ENCODE measurements at regions not wholly inside any gene's neighbourhood (a gene's known extent, or its start where the extent isn't known, plus 50 kb on each side); places are given as distances from the start of the nearest gene placed in this dataset.

DNA sequence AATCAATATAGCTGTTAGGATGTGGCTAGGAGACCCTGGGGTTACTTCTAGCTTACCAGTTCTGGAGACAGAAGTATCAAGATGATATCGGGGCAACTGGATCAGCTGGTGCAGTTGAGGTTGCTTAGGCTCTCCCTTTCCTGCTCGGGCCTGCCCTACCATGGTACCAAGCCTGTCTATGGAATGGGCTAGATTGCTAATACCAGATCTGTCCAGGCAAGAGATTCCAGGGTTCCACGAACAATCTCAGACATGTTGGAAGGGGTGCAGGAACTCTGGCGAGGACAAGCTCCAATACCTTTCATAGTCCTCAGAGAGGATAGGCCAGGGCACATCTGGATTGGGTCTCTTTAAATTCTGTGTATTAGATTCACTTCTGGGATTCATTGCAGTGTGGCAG, 53.8 kb downstream of the ADM start:
- no peak for DNase-seq

DNA sequence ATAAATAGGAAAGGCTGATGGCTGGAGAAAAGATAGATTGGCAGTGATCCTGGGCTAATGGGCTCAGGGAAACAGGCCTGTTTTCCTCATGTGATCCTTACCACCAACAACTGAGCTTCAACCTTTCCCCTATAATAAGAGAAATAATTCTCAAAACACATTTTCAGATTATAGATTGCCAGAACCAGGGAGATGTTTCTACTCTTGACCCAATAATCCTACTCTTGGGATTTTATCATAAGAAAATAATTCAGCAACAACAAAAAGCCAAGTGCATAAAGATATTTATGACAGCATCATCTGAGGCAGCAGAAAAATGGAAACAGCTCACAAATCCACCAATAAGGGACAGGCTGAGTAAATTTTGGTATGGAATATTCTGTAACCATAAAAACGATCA, 54.3 kb downstream of the ADM start:
- DNase-seq = no peak

DNA sequence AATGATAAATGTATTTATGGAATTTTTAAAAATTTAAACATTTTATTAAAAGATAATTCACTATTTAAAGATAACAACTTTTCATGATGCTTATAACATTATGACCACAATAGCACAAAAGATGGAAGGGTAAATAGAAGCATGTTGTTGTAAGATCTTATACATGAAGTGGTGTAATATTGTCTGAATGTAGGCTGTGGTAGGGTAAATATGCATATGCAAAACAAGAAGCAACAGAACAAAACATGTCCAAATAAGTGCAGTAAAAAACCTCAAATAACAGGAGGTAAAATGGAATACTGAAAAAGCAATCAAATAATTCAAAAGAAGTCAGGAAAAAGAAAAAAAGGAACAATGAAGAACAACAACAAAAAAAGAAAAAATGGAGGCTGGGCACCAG, 56.0 kb downstream of the ADM start:
- DNase-seq = no peak

DNA sequence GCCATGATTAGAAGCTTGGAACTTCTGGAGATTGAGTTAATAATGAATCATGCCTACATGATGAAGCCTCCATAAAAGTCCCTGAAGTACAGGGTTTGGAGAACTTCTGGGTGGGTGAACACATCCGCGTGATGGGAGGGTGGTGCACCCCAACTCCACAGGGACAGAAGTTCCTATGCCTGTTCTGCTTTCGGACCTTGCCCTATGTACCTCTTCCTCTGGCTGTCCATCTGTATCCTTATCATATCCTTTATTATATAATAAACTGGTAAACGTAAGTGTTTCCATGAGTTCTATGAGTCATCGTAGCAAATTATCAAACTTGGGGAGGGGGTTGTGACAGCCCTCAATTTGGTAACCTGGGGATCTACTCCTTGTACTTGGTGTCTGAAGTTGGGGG, 60.2 kb downstream of the ADM start:
- DNase-seq = no peak

DNA sequence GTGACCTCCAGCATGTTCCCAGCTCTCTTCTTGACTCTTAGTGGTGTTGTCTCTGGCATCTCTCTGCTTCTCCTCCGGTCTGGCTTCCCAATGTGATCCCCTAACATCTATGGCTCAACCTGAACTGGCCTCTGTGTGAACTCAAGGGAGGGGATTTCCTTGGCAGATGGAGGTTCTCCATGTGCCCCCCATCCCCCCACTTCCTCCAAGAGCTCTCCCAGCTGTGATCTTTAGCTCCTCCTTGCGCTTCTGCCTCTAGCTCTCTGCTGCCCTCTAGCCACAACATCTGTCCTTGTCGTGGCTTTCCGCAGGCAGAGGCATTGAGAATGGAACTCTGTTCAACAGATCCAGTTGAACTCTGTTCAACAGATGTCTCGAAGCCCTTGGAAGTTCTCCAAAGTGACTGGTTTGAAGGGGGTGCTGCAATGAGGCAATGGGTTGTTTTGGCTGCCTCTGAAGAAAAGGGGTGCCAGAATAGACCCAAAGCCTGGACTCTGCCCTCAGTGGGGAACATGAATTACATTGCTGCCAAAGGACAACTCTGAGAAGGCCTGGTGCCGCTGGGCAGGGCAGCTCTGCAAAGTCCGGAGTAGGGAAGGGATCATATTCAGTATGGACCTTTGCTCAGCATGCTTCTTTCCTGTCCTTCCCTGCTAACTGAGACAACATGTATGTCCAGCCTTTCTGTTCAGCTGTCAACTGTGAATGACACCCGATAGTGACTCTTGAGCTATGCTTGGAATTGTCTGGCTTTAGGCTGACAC, 61.9 kb downstream of the ADM start:
- peak; percentile 38 for DNase-seq

DNA sequence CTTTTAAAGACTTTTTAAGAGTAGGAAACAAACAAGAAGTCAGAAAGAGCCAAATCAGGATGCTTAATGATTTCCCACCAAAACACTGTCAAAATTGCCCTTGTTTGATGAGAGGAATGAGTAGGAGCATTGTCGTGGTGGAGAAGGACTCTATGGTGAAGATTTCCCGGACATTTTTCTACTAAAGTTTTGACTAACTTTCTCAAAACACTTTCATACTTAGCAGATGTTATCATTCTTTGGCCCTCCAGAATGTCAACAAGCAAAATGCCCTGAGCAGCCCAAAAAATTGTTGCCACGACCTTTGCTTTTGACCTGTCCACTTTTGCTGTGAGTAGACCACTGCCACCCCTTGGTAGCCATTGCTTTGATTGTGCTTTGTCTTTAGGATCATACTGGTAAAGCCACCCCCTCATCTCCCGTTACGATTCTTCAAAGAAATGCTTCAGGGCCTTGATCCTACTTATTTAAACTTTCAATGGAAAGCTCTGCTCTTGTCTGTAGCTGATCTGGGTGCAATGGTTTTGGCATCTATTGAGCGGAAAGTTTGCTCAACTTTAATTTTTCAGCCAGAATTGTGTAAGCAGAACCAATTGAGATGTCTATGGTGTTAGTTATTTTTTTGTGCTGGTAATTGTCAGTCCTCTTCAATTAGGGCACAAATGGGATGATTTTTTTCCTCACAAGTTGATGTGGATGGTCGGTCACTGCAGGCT, 67.2 kb downstream of the ADM start:
- no peak for DNase-seq

DNA sequence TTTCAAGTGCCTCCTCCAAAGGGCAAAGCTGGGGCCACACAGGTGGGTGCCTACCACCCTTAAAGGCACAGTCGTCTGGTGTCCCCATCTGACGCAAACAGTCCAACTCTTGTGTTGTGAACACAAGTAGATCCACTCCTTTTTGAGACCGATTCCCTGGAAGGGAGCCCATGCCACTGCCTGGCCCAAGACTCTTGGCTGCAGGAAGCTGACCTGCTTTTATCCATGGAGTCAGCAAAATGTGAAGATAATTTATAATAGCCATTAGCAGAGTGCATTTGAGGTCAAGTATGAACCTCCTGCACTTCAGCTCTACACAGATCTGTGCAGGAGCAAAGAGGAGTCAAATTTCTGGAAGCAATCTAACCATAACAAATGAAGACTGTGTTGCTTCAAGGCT, 68.5 kb downstream of the ADM start:
- no peak for DNase-seq

DNA sequence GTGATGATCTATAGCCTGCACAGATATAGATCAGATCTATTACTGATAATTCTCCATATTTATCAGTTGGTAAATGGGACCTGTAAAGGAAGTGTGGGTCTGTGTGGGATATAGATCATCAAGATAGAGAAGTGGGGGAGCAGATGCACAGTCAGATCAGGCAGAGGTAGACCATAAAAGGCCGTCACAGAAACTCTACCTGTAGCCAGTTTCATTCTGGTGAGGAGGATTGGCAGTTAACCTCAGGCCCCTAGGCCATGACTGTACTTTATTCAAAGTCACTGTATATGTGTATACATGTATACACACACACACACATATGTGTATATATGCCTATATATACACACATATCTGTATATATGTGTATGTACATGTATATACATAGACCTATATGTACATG, 69.1 kb downstream of the ADM start:
- no peak for DNase-seq

DNA sequence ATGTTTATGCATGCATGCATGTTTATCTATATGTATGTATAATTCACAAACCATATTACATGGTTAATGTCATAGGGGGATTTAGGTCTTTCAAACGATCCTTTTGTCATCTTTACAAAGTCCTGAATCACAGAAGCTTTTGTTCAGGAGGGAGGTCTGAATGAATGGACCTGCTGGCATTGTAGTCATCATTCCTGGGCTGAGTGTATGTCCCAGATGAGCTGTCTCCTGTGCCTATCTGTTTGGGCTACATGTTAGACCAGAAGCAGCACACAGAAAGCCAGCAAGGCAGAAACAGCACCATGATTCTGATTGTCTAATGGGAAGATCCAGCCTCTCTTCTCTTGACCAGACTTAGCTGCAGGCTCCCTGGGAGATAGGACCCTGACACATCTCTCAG, 69.5 kb downstream of the ADM start:
- no peak for DNase-seq

DNA sequence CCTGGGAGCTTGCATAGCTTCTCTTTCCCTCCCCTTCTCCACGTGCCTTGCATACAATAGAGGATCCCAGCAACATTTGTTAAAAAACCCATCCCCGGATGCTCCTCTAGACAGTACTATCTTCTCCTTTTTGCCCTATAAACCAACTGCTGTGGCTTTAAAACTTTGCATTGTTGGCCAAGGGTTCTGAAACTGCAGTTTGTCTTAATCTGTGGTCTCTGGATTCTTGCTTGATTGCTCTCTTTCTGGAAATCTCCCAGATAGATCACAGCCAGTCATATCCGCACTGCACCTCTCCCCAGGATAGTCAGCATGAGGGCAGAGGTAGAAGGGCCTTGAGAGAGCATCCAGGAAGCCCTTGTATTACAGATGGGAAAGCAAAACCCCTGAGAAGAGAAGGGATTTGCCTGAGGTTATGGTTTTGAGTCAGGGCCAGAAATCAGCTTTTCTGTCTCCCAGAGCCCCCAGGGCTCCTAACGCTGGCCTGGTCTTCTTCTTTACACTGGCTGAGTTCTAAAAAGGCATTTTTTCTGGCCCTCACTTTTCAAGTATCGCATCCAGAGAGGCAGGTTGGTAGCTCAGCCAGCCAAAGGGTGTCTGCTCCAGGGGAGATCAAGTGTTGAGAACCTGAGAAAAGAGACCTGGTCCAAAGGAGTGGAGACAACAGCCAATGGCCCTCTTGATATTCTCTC, 70.6 kb downstream of the ADM start:
- no peak for DNase-seq

DNA sequence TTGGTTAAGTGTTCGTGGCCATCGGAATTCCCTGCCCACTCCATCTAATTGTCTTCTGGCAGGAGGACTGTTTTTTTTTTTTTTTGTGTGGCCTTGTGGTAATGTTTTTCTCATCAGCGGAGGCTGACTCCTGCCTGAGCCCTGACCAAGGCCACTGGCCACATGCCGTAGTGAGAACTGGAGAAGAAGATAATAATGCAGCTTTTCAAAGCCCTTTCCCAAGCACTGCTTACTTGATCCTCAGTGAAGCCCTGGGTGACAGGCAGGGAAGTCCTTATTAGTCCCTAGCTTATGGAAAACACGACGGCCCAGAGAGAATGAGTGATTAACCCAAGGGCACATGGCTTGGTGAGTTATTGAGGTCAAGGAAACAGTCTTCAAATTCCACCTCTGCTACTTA, 71.2 kb downstream of the ADM start:
- DNase-seq = no peak

DNA sequence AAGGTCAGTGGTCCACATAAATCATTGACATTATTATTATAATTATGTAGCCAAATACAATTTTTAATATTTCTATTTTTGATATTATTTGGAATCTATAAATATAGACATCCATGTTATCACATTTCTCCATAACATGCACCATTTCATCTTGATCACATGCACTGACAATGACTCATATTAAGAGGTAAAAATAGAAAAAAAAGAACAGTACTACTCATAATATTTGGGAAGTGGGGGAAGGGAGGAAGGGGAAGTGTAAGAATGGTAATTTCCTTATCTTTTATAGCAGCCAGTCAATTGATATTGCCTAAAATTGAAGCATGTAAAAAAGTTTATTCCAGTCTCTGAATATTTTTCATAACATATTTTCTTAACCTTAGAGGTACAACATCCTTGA, 72.3 kb downstream of the ADM start:
- DNase-seq = no peak

DNA sequence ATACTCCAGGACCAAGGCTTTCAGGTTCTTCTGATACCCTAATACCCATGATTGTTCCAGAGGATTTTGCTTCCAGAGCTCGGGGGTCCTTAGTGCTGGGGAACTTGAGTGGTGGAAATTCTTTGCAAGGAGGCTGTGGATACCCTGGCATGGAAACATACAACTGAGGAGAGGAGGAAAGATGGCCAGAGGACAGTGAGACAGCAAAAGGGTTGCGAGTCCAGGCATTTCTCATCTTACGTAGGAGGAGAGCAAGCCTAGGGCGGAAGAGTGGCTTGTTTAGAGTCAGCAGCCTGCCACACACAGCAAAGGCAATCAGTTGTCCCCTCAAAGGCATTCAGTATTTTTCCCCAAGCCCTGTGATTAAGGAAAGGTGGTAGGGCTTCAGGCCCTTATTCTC, 73.5 kb downstream of the ADM start:
- no peak for DNase-seq

DNA sequence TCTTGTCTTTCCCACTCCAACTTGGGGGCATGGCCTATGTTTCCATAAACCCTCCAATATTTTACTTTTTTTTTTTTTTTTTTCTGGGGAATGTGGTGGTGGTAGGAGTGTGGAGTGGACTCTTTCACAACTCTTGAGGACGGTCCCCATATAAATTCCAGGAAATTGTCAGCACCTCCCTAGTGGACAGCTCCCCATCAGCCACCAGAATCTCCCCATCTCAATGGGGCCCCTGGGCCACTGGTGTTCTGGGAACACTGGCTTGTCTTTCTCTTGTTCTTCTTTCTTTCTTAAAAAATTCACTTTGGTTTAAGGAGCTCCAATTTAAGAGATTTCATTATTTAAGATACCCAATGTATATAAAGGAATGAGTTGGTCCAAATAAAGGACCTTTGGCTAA, 74.1 kb downstream of the ADM start:
- no peak for DNase-seq

DNA sequence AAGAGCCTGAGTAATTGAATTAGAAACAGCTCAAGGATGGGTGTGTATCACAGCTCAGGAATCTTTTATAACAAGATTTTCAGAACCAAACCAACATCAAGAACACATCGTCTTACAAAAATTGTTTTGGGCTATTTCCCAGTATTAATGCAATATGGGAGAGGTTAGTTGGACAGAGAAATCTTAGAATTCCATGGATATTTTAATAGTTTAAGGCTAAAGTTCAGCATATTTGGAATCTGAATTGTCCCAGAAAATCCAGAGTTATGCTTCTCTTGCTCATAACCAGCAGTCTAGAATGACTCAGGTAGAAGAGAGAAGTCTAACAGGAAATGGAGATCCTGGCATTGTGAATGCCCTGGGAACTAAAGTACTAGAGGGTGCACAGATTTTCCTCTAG, 74.6 kb downstream of the ADM start:
- DNase-seq = no peak

DNA sequence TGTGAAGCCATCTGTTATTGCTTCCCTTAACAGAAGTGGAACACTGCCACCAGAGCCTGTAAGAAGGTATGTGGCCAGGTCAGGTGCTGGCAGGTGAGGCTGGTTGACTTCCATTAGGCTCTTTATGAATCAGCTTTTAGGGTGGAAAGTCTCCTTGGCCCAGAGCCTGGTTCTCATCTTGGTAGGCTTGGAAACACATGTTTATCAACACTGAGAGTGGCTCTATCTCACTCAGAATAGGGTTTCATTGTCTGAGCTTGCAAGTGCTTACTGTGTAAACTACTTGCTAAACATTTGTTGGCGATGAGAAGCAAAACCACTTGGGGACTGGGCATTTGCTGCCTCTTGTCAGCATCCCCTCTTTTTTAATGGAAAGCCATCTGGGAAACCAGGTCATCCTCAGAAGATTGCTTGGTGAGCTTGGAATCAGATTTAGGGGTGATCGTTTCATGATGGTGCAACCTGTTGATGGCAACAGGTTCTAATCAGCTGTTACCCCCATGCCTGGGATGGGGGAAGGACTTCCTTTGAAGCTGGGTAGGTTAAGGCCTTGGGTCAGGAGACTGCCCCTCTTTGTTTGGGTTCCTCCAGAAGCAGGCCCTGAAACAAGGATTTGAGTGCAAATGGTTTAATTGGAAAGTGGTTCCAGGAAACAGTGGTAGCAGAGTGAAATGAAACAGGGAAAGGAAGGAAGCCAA, 75.0 kb upstream of the AMPD3 start:
- no peak for DNase-seq

DNA sequence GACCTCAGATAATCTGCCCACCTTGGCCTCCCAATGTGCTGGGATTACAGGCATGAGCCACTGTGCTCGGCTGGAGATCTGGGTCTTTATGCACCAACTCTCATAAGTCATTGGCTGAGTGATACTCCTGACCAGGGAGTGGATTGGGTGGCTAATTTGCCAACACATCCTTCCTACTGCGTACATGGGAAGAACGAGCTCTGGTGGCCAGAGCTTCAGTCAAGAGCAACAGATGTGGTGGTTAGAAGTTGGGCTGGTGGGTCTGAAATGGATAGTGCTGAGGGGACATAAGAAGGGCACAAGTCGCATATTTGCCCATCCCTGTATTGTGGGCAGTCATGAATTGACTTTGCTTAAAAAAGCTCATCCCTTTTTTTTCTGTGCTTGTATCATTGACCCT, 74.1 kb upstream of the AMPD3 start:
- DNase-seq = no peak

DNA sequence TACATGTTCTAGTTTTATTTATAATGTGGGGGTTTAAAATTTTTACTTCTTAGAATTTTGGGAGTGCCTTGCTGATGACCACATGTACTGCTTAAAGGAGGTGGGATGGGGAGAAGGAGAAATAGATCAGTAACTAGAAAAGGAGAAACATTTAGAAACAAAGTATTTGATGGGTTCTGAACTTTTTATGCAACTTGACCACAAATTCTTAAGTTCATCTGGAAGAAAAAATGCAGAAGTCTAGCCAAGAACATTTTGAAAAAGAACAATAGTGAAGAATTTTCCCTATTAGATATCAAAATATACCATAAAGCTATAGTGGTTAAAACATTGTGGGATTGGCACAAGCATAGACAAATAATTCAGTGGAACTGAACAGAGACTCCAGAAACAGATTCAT, 73.3 kb upstream of the AMPD3 start:
- DNase-seq = no peak

DNA sequence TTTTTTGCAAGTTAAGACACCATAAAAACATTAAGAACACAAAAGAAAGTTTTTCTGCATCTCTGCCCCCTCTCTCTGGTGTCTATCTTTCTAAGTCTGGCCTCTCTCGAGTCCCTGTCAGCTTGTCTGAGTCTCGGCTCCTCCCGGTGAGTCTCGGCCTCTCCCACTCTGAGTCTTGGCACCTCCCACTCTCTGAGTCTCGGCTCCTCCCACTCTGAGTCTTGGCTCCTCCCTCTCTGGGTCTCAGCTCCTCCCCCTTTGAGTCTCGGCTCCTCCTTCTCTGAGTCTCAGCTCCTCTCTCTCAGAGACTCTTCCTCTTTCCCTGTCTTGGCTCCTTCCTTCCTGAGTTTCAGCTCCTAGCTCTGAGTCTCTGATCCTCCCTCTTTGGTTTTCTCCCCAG, 72.5 kb upstream of the AMPD3 start:
- no peak for DNase-seq

DNA sequence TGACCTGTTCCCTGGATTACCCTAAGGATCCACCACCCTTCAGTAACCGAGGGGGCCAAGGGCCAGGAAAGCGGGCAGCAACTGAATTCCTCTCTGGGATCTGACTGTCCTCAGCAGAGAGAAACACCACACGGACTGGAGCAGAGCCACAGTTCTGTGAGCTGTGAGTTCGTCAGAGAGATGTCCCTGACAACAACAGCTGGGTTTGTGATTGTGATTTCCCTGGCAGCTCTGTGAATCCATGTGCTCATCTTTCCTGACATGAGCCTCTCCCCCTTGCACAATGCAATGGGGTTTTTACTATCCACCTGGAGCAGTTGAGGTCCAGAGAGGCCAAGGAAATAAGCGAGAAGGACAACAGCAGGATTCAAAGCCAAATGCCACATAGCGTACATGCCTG, 69.4 kb upstream of the AMPD3 start:
- no peak for DNase-seq

DNA sequence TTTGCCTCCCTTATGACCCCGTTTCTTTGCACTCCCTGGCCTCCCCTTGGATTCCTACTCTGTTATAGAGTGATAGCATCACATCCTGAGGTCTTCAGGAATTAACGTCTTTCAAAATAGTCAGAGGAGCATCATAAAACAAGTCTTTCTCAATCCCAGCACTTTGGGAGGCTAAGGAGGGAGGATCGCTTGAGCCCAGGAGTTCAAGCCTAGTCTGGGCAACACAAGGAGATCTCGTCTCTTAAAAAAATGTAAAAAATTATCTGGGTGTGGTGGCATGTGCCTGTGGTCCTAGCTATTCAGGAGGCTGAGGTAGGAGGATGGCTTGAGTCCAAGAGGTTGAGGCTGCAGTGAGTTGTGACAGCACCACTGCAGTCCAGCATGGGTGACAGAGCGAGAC, 68.7 kb upstream of the AMPD3 start:
- no peak for DNase-seq

DNA sequence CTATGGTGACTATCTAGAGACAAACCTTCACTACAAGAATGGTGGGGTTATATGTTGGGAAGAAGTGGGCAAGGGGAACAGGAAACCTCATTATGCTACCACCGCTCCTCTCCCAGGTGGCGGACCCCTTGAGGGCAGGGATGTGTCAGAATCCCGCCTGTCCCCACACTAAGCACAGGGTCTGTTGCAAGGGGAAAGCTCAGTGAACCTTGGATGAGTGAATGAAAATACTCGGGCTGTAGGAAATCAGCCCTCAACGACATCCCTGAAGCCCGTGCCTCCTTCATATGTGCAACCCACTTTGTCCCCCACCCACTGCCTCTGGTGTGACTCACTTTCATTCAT, 68.2 kb upstream of the AMPD3 start:
- DNase-seq = no peak

DNA sequence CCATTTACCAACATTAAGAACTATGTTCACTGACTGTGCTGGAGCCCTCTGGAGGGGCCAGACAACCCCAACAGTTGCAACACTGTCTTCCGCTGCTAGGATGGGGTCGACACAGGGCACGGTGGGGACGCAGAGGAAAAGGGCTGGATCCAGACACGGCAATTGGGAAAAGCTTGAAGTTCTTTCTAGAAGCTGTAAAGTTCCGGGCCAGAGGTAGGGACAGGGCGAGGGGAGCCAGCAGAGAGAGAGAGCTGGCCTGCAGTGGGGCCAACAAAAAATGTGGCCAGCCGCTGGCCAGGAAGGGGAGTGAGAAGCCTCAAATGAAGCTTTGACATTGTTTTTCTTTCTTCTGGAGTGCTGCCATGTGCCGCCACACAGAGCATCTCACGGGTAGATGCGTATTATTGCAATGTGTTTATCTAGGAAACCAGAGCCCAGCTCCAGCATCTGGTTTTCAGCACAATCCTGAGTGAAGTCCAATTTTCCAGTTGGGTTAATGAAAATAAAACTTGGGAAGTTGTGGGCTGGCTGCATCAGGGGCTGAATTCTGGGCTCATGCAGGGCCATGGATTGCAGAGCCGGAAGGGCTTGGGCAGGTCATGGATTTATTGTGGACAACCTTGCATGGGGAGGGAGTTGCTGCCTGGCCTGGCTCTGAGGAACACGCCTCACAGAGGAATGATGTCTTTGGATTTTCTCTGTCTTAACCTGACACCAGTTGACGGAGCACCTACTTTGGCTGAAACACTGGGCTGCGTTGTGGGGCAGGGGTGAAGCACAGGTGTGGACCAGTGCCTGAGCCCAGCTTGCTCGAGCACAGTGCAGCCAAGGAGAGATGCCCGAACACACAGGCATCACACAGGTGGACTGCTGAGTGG, 67.6 kb upstream of the AMPD3 start:
- no peak for DNase-seq

Measured in stimulated activated naive CD4-positive, alpha-beta T cell treated with Interleukin-2 at 50 U/mL for 16 hours (primary cell).